HG03039 (cell line): ENCODE measurements at regions not wholly inside any gene's neighbourhood (a gene's known extent, or its start where the extent isn't known, plus 50 kb on each side); places are given as distances from the start of the nearest gene placed in this dataset.

Experiments
- ATAC-seq: cut with Tn5 transposase; IDR thresholded peaks from one replicate; pipeline ENCODE4 v1.9.1; 2021; ENCODE audit warnings: mild to moderate bottlenecking, moderate library complexity; ENCODE audit not compliant: unreplicated experiment

DNA sequence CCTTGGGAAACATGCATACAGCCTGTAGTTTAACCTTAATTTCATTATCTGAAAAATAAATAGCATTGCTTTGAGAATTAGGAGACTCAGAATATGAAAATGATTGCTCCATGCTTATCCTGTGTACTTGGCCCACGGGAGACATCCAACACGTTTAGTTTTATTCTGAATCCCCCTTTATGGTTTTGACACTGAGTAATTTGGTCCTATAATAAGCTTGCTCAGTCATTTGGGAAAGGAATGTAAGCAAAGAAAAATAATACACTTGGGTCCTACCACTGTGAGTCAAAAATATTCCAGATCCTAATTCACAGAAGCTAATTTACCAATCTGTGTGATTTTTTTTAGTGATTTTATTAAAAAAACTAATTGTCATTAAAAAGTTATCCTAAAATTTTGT, 557.3 kb downstream of the USP25 start:
- no peak for ATAC-seq

DNA sequence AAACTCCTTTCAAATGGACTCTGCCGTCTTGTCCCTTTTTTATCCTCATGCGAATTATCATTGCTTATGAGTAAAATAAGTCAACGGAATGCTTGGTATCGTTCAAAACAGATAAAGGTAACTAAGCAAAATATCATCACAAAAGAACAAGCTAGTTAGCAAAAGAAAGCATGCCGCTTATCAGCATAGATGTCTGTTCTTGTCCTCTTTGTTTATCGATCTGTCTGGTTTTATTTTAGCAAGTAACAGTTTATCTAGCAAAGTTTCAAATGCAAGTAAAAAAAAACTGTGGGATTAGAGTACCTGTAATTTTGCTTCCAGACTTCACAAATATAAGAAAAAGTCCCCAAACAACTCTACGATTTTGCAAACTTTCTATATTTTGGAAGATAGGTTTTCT, 561.5 kb downstream of the USP25 start:
- no peak for ATAC-seq

DNA sequence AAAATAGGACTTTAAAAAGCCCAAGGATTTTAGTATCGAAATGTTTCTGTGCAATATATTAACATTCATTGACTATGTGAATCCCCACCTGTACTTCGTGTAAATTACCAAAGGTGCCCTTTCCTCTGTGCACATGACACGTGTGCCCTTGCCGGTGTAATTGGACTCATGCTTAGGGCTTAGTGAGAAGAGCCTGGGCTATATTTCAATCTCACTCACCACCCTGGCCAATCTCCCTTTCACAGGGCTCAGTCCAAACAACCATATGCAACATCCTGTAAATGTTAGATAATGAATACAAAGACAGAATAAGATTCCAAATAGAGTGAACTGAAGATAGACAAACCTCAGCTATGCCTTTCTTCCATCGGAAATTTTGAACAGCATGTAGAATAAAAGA, 564.3 kb downstream of the USP25 start:
- no peak for ATAC-seq

DNA sequence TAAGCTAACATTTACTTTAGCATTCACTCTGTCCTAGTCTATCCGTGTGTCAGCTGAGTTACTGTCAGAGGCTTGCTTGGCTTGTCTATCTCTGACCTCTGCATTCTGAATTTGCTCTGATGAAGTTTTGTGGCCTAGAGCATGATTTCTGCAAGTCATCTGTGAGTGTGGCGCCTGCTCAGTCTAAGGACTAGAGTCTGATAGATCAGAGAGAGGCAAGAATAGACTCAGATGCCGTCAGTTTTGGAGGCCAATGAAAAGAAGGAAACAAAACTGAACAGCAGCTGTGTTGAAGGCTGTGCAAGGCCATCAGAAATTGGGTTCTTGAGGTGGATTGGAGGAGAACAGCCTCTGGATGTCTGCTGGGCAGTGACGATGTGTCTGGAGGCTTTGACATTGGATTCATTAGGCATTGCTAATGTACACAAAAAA, 573.1 kb downstream of the USP25 start:
- no peak for ATAC-seq

DNA sequence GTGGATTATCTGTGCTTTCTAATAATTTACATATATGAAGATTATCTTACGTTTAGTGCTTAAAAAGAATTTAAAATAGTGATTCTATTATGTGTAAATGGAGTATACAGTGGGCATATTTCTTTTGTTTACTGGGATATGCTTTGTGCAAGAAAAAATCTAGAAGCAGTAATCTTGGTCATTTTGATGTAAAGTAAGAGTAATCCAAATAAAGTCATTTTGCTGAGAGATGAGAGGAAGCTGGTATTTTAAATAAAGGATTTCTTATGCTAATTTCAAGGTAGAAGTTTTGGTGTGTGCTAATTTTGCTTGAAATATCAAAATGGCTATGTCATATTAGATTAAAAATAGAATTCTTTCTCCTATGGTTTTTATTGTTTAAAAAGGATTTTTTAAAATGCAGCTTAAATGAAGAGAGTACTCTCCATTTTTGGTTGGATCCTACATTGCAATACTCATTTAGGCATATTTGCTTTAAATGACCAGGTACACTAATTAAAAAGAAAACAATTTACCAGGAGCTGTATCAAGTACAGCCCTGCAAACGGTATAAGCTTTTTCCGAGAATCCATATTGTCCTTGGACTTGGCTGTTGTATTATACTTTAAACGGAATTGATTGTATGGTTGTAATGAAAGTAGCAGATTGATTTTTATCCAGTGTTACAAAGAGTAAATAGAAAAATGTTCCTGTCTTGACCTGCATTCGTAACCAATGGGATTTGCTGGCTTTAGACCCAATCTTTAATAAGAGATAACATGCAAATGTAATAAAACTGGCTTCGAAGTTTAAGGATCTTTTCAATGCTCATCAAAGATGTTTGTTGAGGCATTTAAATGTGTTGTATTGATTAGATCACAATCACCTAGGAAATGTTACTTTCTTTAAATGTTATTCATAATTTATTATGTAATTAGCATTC, 574.7 kb downstream of the USP25 start:
- ATAC-seq = no peak

GRCh38 chr21:16305686-16306085, 575.9 kb downstream of the USP25 start:
- ATAC-seq = no peak

DNA sequence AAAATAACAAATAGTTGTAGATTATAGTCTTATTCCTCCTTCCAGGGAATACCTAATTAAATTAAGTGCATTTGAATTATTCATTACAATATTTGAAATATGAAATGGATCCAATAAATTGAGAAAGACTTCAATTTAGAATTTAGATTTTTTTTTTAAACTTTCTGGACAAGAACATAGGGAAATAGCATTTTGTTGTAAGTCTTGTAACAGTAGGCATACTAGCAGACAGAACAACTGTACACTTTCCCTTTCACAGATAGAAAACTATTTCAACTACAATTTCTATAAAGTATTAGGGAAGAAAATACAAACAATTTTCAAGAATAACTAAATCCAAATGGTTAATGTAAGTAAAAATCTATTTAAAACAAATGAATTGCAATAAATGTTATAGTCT, 577.5 kb downstream of the USP25 start:
- no peak for ATAC-seq

DNA sequence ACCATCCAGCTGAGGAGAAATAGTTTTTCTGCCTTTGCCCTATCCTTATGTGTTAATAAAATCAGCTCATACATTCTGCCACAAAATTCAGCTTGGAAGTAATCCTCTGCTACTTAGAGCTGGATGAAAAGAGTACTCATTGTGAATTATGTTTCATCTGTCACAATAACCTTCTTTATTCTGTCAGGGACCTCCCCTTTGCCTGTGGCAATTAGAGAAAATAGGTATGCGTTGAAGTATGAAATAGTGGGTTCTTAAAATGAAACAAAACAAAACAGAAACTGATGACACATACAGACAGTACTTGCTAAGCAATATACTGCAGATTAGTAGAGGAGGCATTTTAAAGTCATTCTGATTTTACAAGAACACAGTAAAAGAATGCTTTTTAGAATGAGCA, 578.5 kb downstream of the USP25 start:
- ATAC-seq = peak; percentile 68

DNA sequence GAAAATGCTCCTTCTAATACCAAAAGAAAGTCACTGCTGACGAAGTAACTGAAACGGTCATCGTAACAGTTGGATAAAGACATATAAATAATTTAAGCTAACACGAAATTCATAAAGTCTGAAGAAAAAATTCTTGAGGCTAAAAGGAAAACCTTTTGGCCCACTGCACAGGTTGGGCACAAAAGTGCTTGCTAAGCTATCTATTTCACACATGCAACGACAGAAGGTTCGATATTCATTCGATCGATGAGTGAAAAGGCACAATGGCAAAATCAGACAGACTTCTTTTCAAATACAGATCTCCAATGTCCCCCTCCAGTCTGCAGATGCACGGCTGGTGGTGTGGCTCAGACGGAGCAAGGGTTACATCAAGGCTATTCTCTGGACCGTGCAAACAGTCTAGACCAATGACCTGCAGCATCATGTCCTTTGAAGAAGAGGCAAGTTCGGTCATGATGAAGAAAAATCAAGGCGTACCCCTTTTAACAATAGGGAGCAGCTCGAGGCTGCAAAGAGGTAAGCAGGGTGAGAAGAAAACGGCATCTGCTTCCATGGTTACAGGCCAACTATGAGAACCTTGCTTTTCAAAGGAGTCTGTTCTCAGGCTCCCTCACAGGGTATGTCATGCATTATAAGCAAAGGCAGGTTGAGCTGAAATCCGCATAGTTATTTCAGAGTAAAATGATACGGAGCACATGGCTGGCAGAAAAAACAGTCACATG, 579.6 kb downstream of the USP25 start:
- ATAC-seq = no peak

- ATAC-seq = no peak
These were observed 580.4 kb downstream of the USP25 start for GRCh38 chr21:16310176-16310575.

GRCh38 chr21:16311229-16311628, 581.4 kb downstream of the USP25 start:
- no peak for ATAC-seq

DNA sequence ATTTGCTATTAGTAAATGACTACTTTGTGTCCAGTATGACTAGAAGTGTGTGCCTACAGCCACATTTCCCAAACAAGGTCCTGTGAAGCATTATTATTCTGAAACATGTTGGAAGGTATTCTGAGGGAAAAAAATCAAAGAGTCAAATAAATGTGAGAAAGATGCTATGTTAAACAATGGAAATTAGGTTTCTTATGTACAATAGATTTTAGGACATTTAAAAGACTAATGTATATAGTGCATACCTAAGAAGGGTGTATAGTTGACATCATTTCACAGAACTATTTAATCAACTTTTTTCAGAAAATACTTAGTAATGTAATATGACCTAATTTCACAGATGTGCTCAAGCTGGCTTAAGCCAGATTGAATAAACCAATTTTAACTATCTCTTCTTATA, 582.5 kb downstream of the USP25 start:
- no peak for ATAC-seq

GRCh38 chr21:16315223-16315622, 585.4 kb downstream of the USP25 start:
- ATAC-seq = no peak

DNA sequence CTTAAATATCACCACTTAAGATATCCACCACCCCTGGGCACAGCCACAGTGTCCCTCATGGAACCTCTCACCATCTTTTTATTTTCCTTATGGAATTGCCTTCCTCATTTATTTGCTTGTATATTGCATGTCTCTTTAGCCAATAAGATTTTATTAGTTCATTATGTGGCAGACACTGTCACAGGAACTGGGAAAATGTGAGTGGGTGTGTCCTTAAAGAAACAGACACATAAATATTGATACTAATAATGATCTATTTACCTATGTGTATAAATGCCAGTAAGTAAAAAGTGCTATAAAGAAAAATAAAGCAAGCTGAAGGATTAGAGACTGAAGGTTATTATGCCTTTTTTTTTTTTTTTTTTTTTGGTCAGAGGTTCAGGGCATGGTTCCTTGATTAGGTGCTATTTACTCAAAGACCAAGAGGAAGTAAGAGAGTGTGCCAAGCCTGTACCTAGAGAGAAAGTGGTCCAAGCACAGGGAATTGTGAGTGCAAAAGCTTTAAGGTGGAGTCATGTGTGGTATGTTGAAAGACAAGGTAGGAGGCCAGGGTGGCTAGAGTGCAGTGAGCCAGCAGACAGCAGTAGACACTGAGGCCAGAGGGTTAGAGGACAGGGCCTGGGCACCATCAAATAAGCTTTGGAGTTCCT, 589.0 kb downstream of the USP25 start:
- no peak for ATAC-seq

DNA sequence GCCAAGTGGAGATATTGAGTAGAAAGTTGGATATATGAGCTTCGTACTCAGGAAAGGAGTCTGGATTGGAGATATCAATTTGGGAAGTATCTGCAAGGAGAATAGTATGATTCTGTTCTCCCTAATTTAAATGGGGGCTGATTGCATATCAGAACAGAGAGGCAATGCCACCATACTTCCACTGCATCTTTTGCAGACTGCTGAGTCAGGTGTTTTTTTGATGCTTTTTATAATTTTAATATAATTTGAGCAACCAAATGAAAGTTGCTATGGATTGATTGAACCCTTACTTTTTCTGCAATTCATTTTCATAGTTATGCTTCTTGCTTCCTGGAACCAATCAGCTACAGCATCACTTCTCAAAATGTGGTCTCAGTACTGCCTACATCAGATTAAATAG, 590.3 kb downstream of the USP25 start:
- no peak for ATAC-seq

DNA sequence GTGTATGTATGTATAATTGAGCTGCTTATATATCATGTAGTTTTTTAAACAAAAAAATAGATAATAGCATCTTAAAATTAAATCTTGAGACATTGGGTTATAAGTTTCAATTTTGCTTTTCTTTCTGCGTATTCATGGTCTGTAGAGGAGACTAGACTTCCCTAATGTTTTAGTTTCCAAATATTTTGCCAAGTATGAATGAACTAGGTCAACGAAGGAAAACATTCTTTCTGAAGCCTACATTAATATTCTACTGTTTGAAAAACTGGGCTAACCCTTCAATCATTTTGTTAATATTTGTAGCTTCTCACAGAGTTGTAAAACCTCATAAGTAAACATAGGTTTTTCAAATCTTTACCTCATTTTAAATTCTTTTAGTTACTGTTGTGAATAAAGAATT, 592.7 kb downstream of the USP25 start:
- no peak for ATAC-seq

- ATAC-seq = no peak
These were observed 593.8 kb downstream of the USP25 start for GRCh38 chr21:16323596-16323995.

- ATAC-seq = no peak
These were observed 594.8 kb downstream of the USP25 start for GRCh38 chr21:16324630-16325029.

GRCh38 chr21:16330082-16330907, 600.5 kb downstream of the USP25 start:
- ATAC-seq = no peak

DNA sequence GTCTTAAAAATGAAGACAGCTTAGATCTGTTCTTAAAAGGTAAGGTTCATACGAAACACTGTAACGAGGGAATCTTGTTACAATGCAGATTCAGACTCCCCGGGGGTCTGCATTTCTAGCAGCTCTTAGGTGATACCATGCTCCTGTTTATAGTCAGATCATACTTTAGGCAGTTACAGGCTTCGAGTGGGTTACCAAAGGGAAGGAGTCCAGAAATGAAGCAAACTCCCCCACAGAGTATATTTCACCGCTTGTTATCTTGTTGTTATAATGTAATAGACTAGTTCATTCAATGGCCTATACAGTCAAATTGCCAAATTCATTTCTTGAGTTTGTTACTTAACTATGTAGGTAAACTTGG, 601.1 kb downstream of the USP25 start:
- ATAC-seq = no peak

DNA sequence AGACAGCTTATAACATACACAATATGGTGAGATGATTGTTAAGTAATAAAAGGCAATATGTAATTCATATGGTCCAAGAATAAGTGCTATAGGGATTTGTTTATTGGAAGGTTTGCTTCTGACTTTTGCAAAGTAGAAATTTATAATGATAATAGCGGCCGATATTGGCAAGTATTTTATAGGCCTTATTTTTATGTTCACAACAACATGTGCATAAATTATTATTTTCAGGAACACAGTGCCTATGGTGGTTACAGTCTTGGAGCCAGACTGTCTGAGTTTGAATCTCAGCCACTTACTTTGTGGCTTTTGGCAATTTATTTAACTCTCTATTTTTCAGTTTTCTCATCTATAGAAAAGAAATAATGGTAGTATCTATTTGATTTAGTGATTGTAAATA, 607.5 kb downstream of the USP25 start:
- no peak for ATAC-seq
